OCI-LY3 (cell line): ENCODE measurements at regions not wholly inside any gene's neighbourhood (a gene's known extent, or its start where the extent isn't known, plus 50 kb on each side); places are given as distances from the start of the nearest gene placed in this dataset.

Experiments used
- H2AFZ ChIP-seq: fragments of 200-600, 300-600 bp; shearing (Covaris generic); 2 replicates; pipeline ENCODE4 v1.6.0; 2014; ENCODE audit warnings: antibody characterized with exemption, low read depth, low read length
- H3K27ac ChIP-seq: fragments of 200-600, 300-600 bp; sonication (generic); 2 replicates; pipeline ENCODE4 v1.5.1; 2014; ENCODE audit warnings: mild to moderate bottlenecking, low read length, moderate library complexity, mixed read lengths
- H3K27me3 ChIP-seq: fragments of 200-600, 300-600 bp; sonication (generic); 2 replicates; pipeline ENCODE4 v1.6.1; 2014; ENCODE audit warnings: low read depth, low read length, mixed read lengths
- H3K36me3 ChIP-seq: fragments of 200-600, 300-600 bp; sonication (generic); replicated peaks from 2 replicates; pipeline ENCODE3; 2014; ENCODE audit warnings: low read depth, low read length, mixed read lengths
- H3K4me1 ChIP-seq: fragments of 300-600, 200-600 bp; sonication (generic); 2 replicates; pipeline ENCODE4 v1.6.1; 2014; ENCODE audit warnings: low read length, mixed read lengths
- H3K4me2 ChIP-seq: fragments of 200-600, 300-600 bp; sonication (generic); 2 replicates; pipeline ENCODE4 v1.6.1; 2014; ENCODE audit warnings: low read length, mixed read lengths
- H3K4me3 ChIP-seq: fragments of 300-600, 200-600 bp; sonication (generic); 2 replicates; pipeline ENCODE4 v1.5.1; 2014; ENCODE audit warnings: antibody characterized with exemption, mild to moderate bottlenecking, low read length, moderate library complexity
- H3K79me2 ChIP-seq: fragments of 300-600, 200-600 bp; shearing (Covaris generic); 2 replicates; pipeline ENCODE4 v1.6.1; 2014; ENCODE audit warnings: mild to moderate bottlenecking, low read length, mixed read lengths
- H3K9ac ChIP-seq: fragments of 300-600, 200-600 bp; shearing (Covaris generic); 2 replicates; pipeline ENCODE4 v1.6.0; 2014; ENCODE audit warnings: mild to moderate bottlenecking, low read length, moderate library complexity
- H3K9me3 ChIP-seq: fragments of 200-600, 300-600 bp; shearing (Covaris generic); 2 replicates; pipeline ENCODE4 v1.6.1; 2014; ENCODE audit warnings: low read length, mixed read lengths; ENCODE audit not compliant: insufficient read depth
- H4K20me1 ChIP-seq: fragments of 200-600, 300-600 bp; sonication (generic); 2 replicates; pipeline ENCODE4 v1.6.1; 2016; ENCODE audit warnings: low read length, mixed read lengths; ENCODE audit not compliant: insufficient read depth
- CTCF ChIP-seq: fragments of 200-600, 300-600 bp; sonication (generic); IDR thresholded peaks from 2 replicates; pipeline ENCODE4 v1.5.1; 2014; ENCODE audit warnings: antibody characterized with exemption, low read length, low read depth
- EZH2phosphoT487 ChIP-seq: fragments of 200-600 bp; shearing (Covaris generic); IDR thresholded peaks from 2 replicates; pipeline ENCODE4 v1.6.1; 2018; ENCODE audit warnings: antibody characterized with exemption, mixed run types, low read depth

DNA sequence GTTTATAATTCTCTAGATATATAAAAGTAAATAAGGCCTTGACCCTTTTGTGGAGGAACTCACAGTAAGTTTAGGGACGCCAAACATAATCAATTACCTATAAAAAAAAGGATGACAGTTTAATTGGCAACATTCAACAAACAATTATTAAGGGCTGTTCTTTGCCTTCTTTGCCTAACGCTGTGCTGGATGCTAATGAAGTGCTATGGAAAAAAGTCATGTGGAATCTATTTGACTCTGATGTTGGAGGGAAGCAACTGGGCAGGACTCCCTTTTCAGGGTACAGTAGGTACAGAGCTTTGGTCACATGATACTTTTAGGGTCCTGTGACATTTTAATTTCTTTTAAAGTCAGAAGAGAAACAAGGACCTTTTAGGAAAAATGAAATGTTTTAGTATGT is 91.1 kb downstream of the PCDH7 start:
- H3K9me3 ChIP-seq, result no peaks in the 10 kb centered on the region
- TF ChIP-seq CTCF, result no peak
- no peak for TF ChIP-seq EZH2phosphoT487
- no peaks in the 10 kb centered on the region for H4K20me1 ChIP-seq
- no peak overlapping the region for H3K4me2 ChIP-seq
- H3K4me1 ChIP-seq, result no peaks in the 10 kb centered on the region
- no peak overlapping the region for H3K4me3 ChIP-seq
- no peak overlapping the region for H3K27ac ChIP-seq
- no peak overlapping the region for H2AFZ ChIP-seq
- no peak overlapping the region for H3K9ac ChIP-seq
- no peaks in the 10 kb centered on the region for H3K27me3 ChIP-seq
- H3K79me2 ChIP-seq, result no peaks in the 10 kb centered on the region
- H3K36me3 ChIP-seq, result no peaks in the 10 kb centered on the region

GRCh38 chr4:30815685-30816084 is 95.5 kb downstream of the PCDH7 start:
- H3K4me3 ChIP-seq, result no peak overlapping the region
- no peaks in the 10 kb centered on the region for H3K4me1 ChIP-seq
- no peak overlapping the region for H3K9ac ChIP-seq
- no peaks in the 10 kb centered on the region for H3K9me3 ChIP-seq
- no peak overlapping the region for H3K27ac ChIP-seq
- no peak overlapping the region for H3K4me2 ChIP-seq
- no peak overlapping the region for H2AFZ ChIP-seq
- H3K36me3 ChIP-seq, result no peaks in the 10 kb centered on the region
- H3K79me2 ChIP-seq, result no peaks in the 10 kb centered on the region
- no peaks in the 10 kb centered on the region for H4K20me1 ChIP-seq
- no peak for TF ChIP-seq CTCF
- TF ChIP-seq EZH2phosphoT487, result no peak
- H3K27me3 ChIP-seq, result no peaks in the 10 kb centered on the region

DNA sequence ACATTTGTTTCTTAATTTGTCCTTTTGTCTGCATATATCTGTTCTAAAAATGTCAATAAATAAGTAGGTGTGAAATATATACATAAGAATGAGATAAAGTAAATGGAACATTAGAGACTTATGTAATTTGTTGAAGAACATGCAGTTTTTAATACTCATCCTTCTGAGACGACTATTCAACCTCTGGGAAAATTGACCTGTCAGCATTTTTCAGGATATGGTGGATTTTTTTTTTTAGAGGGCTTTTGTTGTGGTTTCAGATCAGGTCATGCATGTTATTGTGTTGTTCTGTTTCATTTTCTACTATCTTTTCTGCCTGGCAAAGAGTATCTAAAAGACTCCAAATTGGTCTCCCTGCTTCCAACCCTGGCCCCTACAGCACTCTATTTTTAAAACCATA is 97.3 kb downstream of the PCDH7 start:
- Histone ChIP-seq H3K4me1 (no peaks in the 10 kb centered on the region), H3K9ac (no peak overlapping the region), H3K79me2 (no peaks in the 10 kb centered on the region), H3K27ac (no peak overlapping the region), H3K9me3 (no peaks in the 10 kb centered on the region), H3K27me3 (no peaks in the 10 kb centered on the region), H3K4me3 (no peak overlapping the region), H2AFZ (no peak overlapping the region), H4K20me1 (no peaks in the 10 kb centered on the region), H3K4me2 (no peak overlapping the region), H3K36me3 (no peaks in the 10 kb centered on the region)
- TF ChIP-seq CTCF, result no peak
- no peak for TF ChIP-seq EZH2phosphoT487

DNA sequence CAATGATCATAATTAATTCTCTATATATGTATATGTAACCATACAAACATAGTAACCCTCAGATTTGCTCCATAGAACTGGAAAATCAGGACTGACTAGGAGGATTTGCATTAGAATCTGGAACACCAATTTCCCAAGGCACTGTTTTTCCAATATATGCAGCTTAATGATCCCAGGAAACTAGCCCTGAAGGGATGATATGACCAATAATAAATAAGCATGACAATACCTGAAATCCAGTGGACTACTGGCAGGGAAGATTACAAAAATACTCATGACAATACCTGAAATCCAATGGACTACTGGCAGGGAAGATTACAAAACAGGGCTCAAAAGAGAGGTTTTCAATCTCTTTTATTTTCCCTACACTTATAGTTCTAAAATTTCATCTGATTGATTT is 98.4 kb downstream of the PCDH7 start:
- H4K20me1 ChIP-seq, result no peaks in the 10 kb centered on the region
- no peaks in the 10 kb centered on the region for H3K79me2 ChIP-seq
- H3K27ac ChIP-seq, result no peak overlapping the region
- no peak overlapping the region for H2AFZ ChIP-seq
- H3K36me3 ChIP-seq, result no peaks in the 10 kb centered on the region
- TF ChIP-seq CTCF, result no peak
- TF ChIP-seq EZH2phosphoT487, result no peak
- H3K9me3 ChIP-seq, result no peaks in the 10 kb centered on the region
- H3K9ac ChIP-seq, result no peak overlapping the region
- H3K27me3 ChIP-seq, result no peaks in the 10 kb centered on the region
- H3K4me1 ChIP-seq, result no peaks in the 10 kb centered on the region
- no peak overlapping the region for H3K4me2 ChIP-seq
- no peak overlapping the region for H3K4me3 ChIP-seq
